GM10266 (cell line): ENCODE measurements at regions not wholly inside any gene's neighbourhood (a gene's known extent, or its start where the extent isn't known, plus 50 kb on each side); places are given as distances from the start of the nearest gene placed in this dataset.

Experiments used
- DNase-seq: peaks from one replicate; pipeline ENCODE4 v3.0.0; 2012; ENCODE audit errors: extremely low spot score
- CTCF ChIP-seq: IDR thresholded peaks from 2 replicates; pipeline ENCODE4 v1.5.1; 2012; ENCODE audit warnings: mild to moderate bottlenecking, low read depth; ENCODE audit not compliant: control insufficient read depth, insufficient read depth; ENCODE audit errors: missing control alignments

GRCh38 chr21:29462479-29462878 lies 163.8 kb downstream of the BACH1 start:
- no peak for TF ChIP-seq CTCF
- DNase-seq: peak; percentile 25

GRCh38 chr21:29465546-29465945 lies 166.8 kb downstream of the BACH1 start:
- TF ChIP-seq CTCF: no peak
- DNase-seq: no peak

- no peak for TF ChIP-seq CTCF
- DNase-seq: no peak
These were observed 167.8 kb downstream of the BACH1 start for GRCh38 chr21:29466532-29466931.

DNA sequence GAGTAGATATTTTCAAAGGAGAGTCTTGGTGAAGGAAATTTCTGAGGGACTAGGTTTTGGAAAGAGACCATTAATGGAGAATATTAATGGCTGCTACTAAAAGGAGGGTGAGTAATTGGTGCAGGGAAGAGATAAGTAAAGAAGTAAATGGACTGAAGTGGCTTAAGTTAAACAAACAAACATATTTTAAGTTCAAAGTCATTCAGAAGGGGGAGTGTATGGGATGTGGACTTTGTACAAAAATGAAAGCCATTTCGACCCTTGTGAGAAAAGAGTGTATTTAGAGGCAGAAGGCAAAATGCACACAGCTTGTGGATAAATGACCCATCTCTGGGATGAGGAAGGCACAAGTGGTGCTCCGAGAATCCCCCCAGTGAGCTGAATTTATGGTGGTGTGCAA lies 171.7 kb downstream of the BACH1 start:
- no peak for TF ChIP-seq CTCF
- no peak for DNase-seq

GRCh38 chr21:29473808-29474207 lies 175.1 kb downstream of the BACH1 start:
- TF ChIP-seq CTCF: no peak
- DNase-seq: no peak

GRCh38 chr21:29475329-29475728 lies 176.6 kb downstream of the BACH1 start:
- DNase-seq: no peak
- no peak for TF ChIP-seq CTCF

- no peak for DNase-seq
- TF ChIP-seq CTCF: no peak
These were observed 178.6 kb downstream of the BACH1 start for GRCh38 chr21:29477347-29477746.
